Sigmoid colon (tissue), 4 donors: ENCODE measurements at regions not wholly inside any gene's neighbourhood (a gene's known extent, or its start where the extent isn't known, plus 50 kb on each side); places are given as distances from the start of the nearest gene placed in this dataset.

Experiments
- POLR2A ChIP-seq, 2 donors: fragments of 450-650 bp; IDR thresholded peaks; one replicate each; pipeline ENCODE4 v1.6.1; 2016; ENCODE audit warnings: antibody characterized with exemption in 2 of 2, mild to moderate bottlenecking in 2 of 2, moderate library complexity in 2 of 2
- POLR2AphosphoS5 ChIP-seq, 4 donors: sonication (generic); formaldehyde crosslinking; IDR thresholded peaks; one replicate each; pipeline ENCODE4 v1.6.1; 2017; ENCODE audit warnings: antibody characterized with exemption in 4 of 4
- TF ChIP-seq, protein P1 (sequence below), 4 experiments: fragments of 450-650 bp in 3 of 4; fragments of 200-600 bp in 1 of 4; IDR thresholded peaks; one replicate each; pipeline ENCODE4 v1.5.1; 2016 to 2019; ENCODE audit warnings: antibody characterized with exemption in 4 of 4, mild to moderate bottlenecking in 3 of 4, moderate library complexity in 2 of 4

DNA sequence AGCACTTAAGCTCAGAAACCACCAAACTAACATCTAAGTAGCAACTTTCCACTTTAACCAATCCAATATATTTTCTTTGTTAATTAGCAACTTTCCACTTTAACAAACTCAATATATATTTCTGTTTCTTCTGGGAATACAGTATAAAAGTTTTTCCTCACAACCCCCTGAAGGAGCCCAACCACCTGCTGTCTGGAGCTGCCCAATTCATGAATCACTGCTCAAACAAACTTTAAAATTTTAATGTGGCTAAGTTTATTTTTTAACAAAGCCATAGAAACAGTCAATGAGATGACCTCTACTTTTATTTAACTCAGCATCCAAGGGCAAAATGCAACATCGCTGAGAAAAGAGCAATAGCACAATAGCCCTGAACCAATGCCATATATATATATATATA is 500.1 kb downstream of the EPM2A start:
- TF ChIP-seq POLR2A (IDR thresholded peaks at IDR 0.05) = no peak
- TF ChIP-seq POLR2AphosphoS5 (IDR thresholded peaks at IDR 0.05) = no peak
- TF ChIP-seq, protein P1, sequence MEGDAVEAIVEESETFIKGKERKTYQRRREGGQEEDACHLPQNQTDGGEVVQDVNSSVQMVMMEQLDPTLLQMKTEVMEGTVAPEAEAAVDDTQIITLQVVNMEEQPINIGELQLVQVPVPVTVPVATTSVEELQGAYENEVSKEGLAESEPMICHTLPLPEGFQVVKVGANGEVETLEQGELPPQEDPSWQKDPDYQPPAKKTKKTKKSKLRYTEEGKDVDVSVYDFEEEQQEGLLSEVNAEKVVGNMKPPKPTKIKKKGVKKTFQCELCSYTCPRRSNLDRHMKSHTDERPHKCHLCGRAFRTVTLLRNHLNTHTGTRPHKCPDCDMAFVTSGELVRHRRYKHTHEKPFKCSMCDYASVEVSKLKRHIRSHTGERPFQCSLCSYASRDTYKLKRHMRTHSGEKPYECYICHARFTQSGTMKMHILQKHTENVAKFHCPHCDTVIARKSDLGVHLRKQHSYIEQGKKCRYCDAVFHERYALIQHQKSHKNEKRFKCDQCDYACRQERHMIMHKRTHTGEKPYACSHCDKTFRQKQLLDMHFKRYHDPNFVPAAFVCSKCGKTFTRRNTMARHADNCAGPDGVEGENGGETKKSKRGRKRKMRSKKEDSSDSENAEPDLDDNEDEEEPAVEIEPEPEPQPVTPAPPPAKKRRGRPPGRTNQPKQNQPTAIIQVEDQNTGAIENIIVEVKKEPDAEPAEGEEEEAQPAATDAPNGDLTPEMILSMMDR (IDR thresholded peaks at IDR 0.05) = no peak
